ENCODE measurements at regions not wholly inside any gene's neighbourhood (a gene's known extent, or its start where the extent isn't known, plus 50 kb on each side); places are given as distances from the start of the nearest gene placed in this dataset.

DNA sequence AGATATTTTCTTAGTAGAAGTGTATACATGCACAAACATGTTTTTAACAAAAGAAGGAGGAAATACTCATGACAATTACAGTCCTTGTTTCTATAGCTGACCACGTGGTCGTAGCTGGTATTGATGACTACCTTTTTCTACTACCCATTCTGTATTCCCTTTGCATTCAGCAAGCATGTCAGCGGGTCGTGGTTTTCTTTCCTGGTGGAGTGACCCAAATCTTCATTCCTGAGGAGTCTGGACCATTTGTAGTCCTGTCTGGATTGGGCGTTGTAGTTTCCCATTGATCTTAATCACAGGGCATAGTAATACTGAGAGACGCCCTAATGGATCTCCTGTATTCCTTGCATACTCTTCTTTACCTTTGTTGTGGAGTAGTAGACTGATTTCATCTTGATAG is 472.1 kb upstream of the RGS6 start:
- TF ChIP-seq POLR2A (IDR thresholded peaks at IDR 0.05): no peak
- TF ChIP-seq, protein P1, sequence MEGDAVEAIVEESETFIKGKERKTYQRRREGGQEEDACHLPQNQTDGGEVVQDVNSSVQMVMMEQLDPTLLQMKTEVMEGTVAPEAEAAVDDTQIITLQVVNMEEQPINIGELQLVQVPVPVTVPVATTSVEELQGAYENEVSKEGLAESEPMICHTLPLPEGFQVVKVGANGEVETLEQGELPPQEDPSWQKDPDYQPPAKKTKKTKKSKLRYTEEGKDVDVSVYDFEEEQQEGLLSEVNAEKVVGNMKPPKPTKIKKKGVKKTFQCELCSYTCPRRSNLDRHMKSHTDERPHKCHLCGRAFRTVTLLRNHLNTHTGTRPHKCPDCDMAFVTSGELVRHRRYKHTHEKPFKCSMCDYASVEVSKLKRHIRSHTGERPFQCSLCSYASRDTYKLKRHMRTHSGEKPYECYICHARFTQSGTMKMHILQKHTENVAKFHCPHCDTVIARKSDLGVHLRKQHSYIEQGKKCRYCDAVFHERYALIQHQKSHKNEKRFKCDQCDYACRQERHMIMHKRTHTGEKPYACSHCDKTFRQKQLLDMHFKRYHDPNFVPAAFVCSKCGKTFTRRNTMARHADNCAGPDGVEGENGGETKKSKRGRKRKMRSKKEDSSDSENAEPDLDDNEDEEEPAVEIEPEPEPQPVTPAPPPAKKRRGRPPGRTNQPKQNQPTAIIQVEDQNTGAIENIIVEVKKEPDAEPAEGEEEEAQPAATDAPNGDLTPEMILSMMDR (IDR thresholded peaks at IDR 0.05): no peak
- no peak for TF ChIP-seq POLR2AphosphoS5 (IDR thresholded peaks at IDR 0.05)
- TF ChIP-seq EP300 (IDR thresholded peaks at IDR 0.05; ENCODE audit: low read depth): no peak

Measured in transverse colon (tissue), 4 donors.